T-helper 1 cell treated with Interleukin-12 subunit alpha and Interleukin-12 subunit beta and Interleukin-4 antibody, amounts not matched to agents 30 μg/mL and 1 μg/mL, for 36 hours (primary cell): ENCODE measurements at regions not wholly inside any gene's neighbourhood (a gene's known extent, or its start where the extent isn't known, plus 50 kb on each side); places are given as distances from the start of the nearest gene placed in this dataset.

Experiments
- H3K27ac Mint-ChIP-seq: one replicate; pipeline ENCODE4 v1.8.0; 2021; ENCODE audit warnings: mild to moderate bottlenecking, mixed read lengths
- H3K27me3 Mint-ChIP-seq: one replicate; pipeline ENCODE4 v1.8.0; 2021; ENCODE audit warnings: low read depth, mixed read lengths
- H3K36me3 Mint-ChIP-seq: one replicate; pipeline ENCODE4 v1.8.0; 2021; ENCODE audit warnings: low read depth, mixed read lengths
- H3K4me1 Mint-ChIP-seq: one replicate; pipeline ENCODE4 v1.8.0; 2021; ENCODE audit warnings: low read depth, mixed read lengths
- H3K4me3 Mint-ChIP-seq: one replicate; pipeline ENCODE4 v1.8.0; 2021; ENCODE audit warnings: mild to moderate bottlenecking, moderate library complexity, mixed read lengths
- H3K9me3 Mint-ChIP-seq: one replicate; pipeline ENCODE4 v1.8.0; 2021; ENCODE audit warnings: mixed read lengths

DNA sequence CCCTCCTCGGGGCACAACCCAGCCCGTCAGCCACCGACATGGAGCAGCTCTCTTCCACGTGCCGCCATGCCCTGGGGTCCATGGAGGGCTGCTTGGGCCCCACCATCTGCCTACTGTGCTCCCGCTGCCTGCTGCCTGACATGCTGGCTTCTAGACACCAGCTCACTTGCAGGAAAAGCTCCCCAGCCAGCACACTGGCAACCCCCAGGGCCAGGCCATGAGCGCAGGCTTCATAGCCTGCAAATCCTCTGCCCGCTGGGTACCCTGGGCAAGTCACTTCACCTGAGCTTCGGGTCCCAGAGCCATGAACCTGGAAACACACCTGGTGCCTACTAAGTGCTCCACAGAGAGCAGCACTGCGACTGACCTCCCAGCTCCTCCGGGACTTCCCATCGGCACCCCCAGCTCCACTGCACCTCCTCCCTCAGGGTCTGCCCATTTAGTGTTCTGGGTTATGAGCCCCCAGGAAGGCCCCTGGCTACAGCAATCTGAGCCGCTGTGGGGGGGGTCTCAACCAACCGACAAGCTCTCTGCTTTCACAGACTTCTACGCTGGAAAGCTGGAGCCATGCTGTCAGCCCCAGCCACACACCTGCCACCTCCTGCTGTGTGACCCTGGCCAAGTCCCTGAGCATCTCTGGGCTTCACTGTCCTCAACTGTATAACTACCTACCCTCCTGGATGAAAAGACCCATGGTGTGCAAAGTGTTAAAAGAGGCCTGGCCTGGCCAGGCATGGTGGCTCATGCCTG is 139.2 kb downstream of the CRYBB2 start:
- Mint-ChIP-seq H3K27me3 (no peaks in the 10 kb centered on the region), H3K36me3 (peaks cover 4% of the 10 kb centered on the region), H3K4me3 (no peak overlapping the region), H3K9me3 (no peaks in the 10 kb centered on the region), H3K27ac (no peak overlapping the region), H3K4me1 (peaks cover 2% of the 10 kb centered on the region)

DNA sequence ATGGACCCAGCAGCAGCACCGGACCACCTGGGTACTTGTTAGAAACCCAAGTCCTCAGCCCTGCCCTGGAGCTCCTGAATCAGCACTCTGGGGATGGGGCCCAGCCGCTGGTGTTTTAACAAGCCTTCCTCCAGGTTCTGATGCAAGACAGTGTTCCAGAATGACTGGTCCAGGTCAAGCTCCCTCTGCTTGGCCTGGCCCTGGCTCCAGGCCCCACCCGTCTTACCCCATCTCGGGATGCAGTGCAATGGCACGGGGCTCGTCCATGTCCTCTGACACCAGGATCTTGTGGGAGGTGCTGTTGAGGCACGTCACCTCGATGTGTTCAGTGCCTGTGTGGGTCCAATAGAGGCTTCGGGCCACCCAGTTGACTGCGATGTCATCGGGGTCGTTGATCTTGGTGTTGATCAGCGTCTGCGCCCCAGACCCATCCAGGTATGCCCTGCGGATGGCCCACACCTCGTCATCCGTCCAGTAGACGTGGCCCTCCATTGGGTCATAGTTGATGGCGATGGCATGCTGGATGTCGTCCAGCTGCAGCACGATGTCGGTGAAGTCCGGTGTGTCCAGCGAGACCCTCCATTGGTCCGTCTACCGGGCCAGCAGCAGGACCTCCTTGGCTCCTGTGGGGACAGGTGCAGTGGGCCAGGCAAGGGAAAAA is 140.3 kb downstream of the CRYBB2 start:
- peaks cover 2% of the 10 kb centered on the region for H3K4me1 Mint-ChIP-seq
- no peaks in the 10 kb centered on the region for H3K9me3 Mint-ChIP-seq
- H3K27ac Mint-ChIP-seq = no peak overlapping the region
- no peaks in the 10 kb centered on the region for H3K36me3 Mint-ChIP-seq
- H3K27me3 Mint-ChIP-seq = no peaks in the 10 kb centered on the region
- no peak overlapping the region for H3K4me3 Mint-ChIP-seq

DNA sequence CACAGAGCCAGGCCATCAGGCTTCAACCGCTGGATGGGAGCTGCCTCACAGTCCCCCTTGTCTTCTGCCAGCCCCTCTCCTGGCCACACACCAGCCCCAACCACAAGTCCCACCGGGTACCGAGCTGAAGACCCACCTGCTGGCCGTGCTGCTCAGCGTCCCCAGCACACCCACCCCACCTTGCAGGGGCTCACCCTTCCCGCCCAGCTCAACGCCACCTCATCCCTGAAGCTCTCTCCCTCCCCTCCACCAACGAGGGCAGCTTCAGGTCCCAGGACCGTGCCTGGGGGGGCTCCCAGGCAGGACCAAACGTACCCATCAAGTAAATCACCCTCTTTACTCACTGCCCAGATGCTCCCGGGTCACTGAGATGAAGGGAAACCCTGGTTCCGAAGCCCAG is 141.0 kb downstream of the CRYBB2 start:
- Mint-ChIP-seq H3K27ac (no peak overlapping the region), H3K9me3 (no peaks in the 10 kb centered on the region), H3K4me1 (peaks cover 2% of the 10 kb centered on the region), H3K27me3 (no peaks in the 10 kb centered on the region), H3K4me3 (no peak overlapping the region), H3K36me3 (no peaks in the 10 kb centered on the region)

DNA sequence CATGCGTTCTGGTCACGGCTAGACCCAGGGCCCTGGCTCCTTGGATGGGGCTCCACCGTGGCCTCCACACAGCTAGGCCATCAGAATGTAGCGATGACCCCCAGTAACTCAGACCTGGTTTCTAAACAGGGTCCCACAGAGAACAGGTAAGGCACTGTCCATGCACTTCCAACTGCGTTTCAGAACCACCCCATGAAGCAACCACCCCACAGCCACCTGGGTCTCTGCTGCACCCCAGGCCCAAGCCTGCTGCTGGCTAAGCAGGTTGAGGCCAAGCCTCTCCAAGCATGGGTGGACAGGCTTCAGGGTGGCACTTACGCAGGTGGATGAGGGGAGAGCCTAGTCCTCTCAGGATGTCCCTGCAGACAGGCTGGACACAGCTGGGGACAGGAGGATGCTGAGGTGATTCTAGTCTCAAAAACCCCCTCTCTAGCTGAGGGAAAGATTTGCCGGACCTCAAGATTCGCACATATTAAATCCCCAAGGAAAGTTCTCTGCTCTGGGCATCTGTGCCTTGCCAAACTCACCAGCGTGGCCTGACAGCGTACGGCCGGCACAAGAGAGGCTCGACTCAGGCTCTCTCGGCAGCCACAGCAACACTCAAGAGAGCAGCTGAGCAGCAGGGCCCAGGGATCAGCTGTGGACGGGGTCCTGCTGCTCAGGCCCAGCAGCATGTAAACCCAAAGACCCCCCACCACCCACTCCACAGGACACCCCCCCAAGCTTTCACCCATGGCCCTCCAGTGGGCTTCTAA is 141.6 kb downstream of the CRYBB2 start:
- Mint-ChIP-seq H3K36me3 (no peaks in the 10 kb centered on the region), H3K9me3 (no peaks in the 10 kb centered on the region), H3K27ac (no peak overlapping the region), H3K4me3 (no peak overlapping the region), H3K27me3 (no peaks in the 10 kb centered on the region), H3K4me1 (peaks cover 2% of the 10 kb centered on the region)

DNA sequence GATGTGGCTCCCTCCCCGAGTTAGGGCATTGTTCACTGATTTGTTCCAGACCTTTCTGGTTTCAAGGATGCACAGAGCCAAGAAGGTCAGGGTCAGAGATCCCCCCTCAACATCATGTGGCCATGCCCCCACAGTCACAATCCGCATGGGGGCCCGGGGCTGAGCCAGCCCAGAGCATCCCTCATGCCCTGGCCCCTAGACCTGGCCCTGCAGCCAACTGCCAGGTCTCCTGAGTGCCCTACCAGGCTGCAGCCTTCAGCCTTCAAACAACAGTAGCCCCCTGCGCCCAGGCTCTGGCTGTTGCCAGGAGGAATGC is 142.4 kb downstream of the CRYBB2 start:
- Mint-ChIP-seq H3K27ac (no peak overlapping the region), H3K36me3 (no peaks in the 10 kb centered on the region), H3K4me1 (peaks cover 2% of the 10 kb centered on the region), H3K27me3 (no peaks in the 10 kb centered on the region), H3K9me3 (no peaks in the 10 kb centered on the region), H3K4me3 (no peak overlapping the region)

DNA sequence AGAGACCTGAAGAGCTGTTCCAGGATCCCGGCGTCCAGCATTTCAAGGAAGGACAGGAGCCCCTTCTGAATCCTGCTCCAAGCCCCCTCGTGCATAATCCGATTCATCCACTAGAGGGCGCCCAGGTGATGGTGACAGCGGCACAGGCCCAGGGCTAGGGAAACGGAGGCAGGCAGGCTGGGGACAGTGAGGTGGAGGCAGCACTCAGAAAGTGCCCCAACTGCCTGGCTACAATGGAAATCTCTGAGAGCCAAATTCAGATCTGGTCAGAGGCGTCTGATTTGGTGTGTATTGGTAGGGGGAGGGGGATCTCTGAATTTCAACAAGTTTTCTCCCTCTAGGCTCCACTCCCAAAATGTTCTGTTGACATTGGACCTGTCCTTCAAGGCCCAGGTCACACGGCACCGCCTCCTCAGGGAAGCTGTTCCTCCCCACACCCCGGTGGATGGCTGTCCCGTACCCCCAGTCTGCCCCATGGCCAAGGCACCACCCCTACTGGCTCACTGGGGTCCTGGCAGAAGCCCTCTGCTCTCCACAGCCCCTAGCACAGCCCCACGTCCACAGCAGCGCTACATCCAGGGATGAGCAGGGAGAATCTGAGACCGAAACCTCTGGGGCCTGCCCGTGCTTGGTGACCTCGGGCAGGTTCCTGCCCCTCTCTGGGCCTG is 142.9 kb downstream of the CRYBB2 start:
- no peak overlapping the region for H3K4me3 Mint-ChIP-seq
- H3K27me3 Mint-ChIP-seq = no peaks in the 10 kb centered on the region
- H3K27ac Mint-ChIP-seq = no peak overlapping the region
- H3K36me3 Mint-ChIP-seq = no peaks in the 10 kb centered on the region
- H3K4me1 Mint-ChIP-seq = peaks cover 2% of the 10 kb centered on the region
- H3K9me3 Mint-ChIP-seq = no peaks in the 10 kb centered on the region

DNA sequence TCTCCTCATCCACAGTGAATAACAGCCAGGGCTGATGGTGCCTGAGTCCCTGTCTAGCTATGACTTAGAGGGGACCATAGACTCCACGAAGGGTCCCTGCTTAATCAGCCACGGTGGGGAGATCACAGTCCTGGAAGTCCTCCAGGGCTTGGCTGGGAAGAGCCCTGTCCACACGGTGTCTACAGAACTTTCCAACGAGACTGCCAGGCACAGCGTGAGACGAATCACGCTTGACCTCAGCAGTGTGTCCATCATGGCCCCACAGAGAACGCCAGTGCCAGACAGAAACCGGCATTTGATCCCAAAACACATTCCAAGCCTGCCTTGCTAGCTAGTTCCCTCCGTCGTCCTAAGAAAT is 143.4 kb downstream of the CRYBB2 start:
- Mint-ChIP-seq H3K27ac (no peak overlapping the region), H3K4me3 (no peak overlapping the region), H3K27me3 (no peaks in the 10 kb centered on the region), H3K4me1 (peaks cover 2% of the 10 kb centered on the region), H3K36me3 (no peaks in the 10 kb centered on the region), H3K9me3 (no peaks in the 10 kb centered on the region)

DNA sequence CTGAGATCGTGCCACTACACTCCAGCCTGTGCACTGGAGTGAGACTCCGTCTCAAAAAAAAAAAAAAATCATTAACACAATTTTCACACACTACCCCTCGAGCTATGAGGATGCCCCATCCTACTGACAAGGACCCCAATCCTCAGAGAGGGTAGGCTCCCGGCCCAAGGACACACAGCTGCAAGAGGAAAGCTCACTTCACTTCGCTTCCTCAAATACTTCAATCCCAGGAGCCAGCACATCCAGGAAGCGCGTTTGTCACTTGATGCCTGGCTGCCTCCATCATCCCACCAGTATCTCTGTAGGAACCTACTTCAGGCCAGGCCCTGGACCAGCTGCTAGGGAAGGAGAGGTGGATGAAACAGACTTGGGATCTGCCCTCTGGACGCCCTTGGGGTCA is 144.0 kb downstream of the CRYBB2 start:
- no peaks in the 10 kb centered on the region for H3K36me3 Mint-ChIP-seq
- peaks cover 3% of the 10 kb centered on the region for H3K4me1 Mint-ChIP-seq
- no peak overlapping the region for H3K27ac Mint-ChIP-seq
- H3K4me3 Mint-ChIP-seq = no peak overlapping the region
- H3K9me3 Mint-ChIP-seq = no peaks in the 10 kb centered on the region
- no peaks in the 10 kb centered on the region for H3K27me3 Mint-ChIP-seq

DNA sequence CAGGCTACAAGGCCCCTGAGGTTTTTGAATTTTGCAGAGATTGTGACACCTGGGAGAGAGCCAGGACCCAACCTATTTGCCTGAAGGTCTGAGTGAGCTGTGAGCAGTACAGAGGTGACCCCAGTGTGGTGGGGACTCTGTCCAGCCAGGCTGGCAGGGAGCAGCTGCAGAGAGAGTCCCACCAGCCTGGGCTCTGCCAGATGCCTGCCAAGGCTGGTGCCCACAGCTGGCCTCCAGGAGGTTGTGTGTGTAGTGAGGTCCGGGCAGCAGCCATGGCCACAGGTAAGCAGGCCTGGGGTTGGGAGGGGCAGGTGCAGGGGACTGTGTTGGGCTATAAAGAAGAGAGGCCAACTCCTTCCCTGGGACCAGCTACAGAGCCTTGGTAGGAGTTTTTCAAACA is 144.8 kb downstream of the CRYBB2 start:
- no peak overlapping the region for H3K4me3 Mint-ChIP-seq
- H3K9me3 Mint-ChIP-seq = no peaks in the 10 kb centered on the region
- peaks cover 5% of the 10 kb centered on the region for H3K4me1 Mint-ChIP-seq
- no peaks in the 10 kb centered on the region for H3K36me3 Mint-ChIP-seq
- H3K27me3 Mint-ChIP-seq = no peaks in the 10 kb centered on the region
- no peak overlapping the region for H3K27ac Mint-ChIP-seq

DNA sequence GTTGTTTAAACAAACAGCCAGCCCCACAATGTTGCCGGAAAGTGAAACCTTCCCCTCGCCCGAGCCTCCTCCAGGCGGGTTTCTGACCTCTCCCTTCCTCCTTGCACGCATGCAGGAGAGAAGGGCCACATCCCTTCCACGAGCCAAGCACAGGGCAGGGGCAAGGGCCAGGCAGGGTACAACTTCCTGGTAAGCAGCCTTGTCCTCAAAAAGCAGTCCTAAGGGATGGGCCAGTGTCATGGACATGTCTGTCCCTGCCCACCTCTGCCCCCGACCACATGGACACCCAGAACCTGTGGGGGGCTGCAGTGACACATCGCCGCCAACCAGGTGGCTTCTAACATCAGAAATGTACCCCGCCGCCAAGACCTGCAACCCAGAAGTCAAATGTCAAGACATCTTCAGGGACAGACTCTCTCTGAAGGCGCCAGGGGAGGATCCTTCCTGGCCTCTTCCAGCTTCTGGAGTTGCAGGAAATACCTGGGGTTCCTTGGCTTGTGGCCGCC is 145.3 kb downstream of the CRYBB2 start:
- no peaks in the 10 kb centered on the region for H3K9me3 Mint-ChIP-seq
- no peaks in the 10 kb centered on the region for H3K36me3 Mint-ChIP-seq
- H3K4me3 Mint-ChIP-seq = no peak overlapping the region
- H3K27me3 Mint-ChIP-seq = no peaks in the 10 kb centered on the region
- no peak overlapping the region for H3K27ac Mint-ChIP-seq
- H3K4me1 Mint-ChIP-seq = peaks cover 5% of the 10 kb centered on the region

DNA sequence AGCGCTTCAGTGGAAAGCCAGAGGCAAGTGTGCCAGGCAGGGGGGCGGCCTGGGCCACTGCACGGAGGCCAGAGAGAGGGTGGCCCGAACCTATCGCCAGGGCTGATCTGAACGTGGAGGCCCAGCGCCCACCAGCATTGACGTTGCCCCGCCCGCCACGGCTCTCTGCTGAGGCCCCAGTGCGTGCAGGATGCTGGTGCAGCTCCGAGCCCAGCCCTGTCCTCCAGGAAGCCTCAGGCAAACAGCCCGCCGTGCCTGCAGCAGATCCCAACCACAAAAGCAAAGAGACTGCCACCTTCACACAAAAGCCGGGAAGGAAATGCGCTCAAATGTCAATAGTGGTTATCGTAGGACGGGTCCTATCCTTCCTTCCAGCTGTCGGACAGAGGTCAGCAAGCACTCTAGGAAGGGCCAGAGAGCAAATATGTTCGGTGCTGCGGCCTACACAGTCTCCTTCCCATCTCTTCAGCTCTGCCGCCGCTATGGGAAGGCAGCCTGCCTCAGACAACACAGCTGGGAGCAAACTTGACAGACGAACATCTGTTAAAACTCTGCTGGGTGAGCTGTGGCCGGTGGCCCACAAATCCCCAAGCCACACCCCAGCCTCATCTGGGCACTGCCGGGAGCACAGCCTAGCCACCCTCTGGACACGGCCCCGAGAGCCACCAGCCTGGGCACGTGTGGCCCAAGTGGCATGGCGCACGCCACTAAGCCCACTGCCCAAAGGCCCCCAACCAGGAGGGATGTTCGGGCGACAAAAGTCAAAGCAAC is 146.2 kb downstream of the CRYBB2 start:
- Mint-ChIP-seq H3K4me3 (no peak overlapping the region), H3K36me3 (no peaks in the 10 kb centered on the region), H3K4me1 (peaks cover 5% of the 10 kb centered on the region), H3K9me3 (no peaks in the 10 kb centered on the region), H3K27me3 (no peaks in the 10 kb centered on the region), H3K27ac (no peak overlapping the region)

DNA sequence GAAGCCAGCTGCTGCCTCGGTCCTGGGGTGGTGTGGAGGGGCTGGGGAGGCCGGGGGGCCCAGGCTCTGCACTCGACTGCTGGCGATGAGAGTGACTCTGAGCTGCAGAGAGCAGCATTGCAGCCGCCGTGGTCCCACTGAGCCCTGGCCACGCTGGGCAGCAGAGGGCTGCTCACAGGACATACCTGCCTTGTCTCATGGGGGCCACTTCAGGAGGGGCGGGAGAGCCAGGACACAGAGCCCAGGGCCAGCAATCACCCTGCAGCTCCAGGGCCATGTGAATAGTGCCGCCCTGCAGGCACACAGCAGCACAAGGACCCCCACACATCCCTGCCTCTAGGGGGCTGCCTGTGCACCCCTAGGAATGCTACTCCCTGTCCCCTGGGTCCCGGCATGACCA is 147.0 kb downstream of the CRYBB2 start:
- Mint-ChIP-seq H3K27ac (no peak overlapping the region), H3K9me3 (no peaks in the 10 kb centered on the region), H3K4me1 (peaks cover 5% of the 10 kb centered on the region), H3K36me3 (peaks cover 2% of the 10 kb centered on the region), H3K27me3 (no peaks in the 10 kb centered on the region), H3K4me3 (no peak overlapping the region)

DNA sequence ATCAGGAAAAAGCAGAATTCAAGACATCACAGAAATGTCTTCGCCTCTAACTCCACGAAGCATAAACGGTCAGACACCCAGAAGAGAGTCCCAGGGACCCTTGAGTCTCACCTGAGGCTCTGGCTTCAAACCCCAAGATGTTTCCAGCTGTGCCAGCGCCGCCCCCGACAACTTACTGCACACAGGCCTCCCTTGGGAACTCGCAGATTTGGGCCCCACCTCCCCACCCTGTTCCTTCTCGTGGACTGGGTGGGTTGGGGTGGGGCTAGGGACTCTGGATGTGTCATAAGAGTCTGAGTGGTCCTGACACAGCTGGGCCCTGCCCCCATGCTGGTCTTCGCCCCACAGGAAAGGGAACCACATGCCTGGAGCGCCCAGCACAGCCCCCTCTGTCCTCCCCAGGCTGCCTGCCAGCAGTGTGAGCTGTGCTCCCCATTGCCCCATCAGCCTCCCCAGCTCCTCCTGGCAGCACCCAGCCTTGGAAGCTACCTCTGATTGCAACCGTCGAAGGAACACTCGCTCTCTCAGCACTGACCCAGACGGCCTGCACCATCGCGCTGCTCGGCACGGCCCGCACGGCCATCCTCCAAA is 147.5 kb downstream of the CRYBB2 start:
- H3K27ac Mint-ChIP-seq = no peak overlapping the region
- H3K9me3 Mint-ChIP-seq = no peaks in the 10 kb centered on the region
- peaks cover 5% of the 10 kb centered on the region for H3K4me1 Mint-ChIP-seq

DNA sequence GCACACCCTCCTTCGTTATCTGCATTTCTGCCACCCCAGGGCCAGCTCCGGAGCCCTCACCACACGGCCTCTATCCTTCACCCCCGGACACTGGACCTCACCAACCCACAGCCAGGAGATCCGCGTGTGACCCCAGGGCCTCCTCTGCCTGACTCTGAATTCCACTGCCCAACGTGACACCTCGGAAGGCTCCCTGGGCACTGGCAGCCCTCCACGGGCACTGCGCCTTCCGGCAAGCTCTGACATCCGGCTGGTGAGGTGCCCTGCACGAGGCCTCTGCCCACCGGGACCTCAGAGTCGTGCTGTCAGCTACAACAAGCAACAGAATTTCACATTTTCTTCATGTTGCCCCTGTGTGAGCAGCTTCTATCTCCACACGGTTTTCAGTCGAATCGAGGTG is 148.3 kb downstream of the CRYBB2 start:
- Mint-ChIP-seq H3K9me3 (no peaks in the 10 kb centered on the region), H3K4me1 (peaks cover 2% of the 10 kb centered on the region)

More for the DNA sequence above, 147.5 kb downstream of the CRYBB2 start:
- Mint-ChIP-seq H3K4me3 (no peak overlapping the region), H3K27me3 (no peaks in the 10 kb centered on the region), H3K36me3 (peaks cover 3% of the 10 kb centered on the region)

More for the DNA sequence above, 148.3 kb downstream of the CRYBB2 start:
- H3K4me3 Mint-ChIP-seq = no peak overlapping the region
- H3K27ac Mint-ChIP-seq = no peak overlapping the region
- H3K36me3 Mint-ChIP-seq = peaks cover 6% of the 10 kb centered on the region
- no peaks in the 10 kb centered on the region for H3K27me3 Mint-ChIP-seq
